GM12892 (cell line): ENCODE measurements at regions not wholly inside any gene's neighbourhood (a gene's known extent, or its start where the extent isn't known, plus 50 kb on each side); places are given as distances from the start of the nearest gene placed in this dataset.

Experiments
- POLR2A ChIP-seq: IDR thresholded peaks from 2 replicates; pipeline ENCODE4 v1.6.1; 2011; ENCODE audit warnings: low read depth, low read length, control low read depth
- POLR2AphosphoS5 ChIP-seq: IDR thresholded peaks from 2 replicates; pipeline ENCODE4 v1.6.1; 2011; ENCODE audit warnings: low read depth, low read length, control low read depth
- TAF1 ChIP-seq: IDR thresholded peaks from 2 replicates; pipeline ENCODE4 v1.6.1; 2011; ENCODE audit warnings: low read depth, mild to moderate bottlenecking, control low read depth, low read length, borderline replicate concordance

- no peak for TF ChIP-seq POLR2A
- no peak for TF ChIP-seq POLR2AphosphoS5
- no peak for TF ChIP-seq TAF1
Observed at GRCh38 chr7:18313965-18314364, 181.6 kb upstream of the HDAC9 start.
